ENCODE measurements at regions not wholly inside any gene's neighbourhood (a gene's known extent, or its start where the extent isn't known, plus 50 kb on each side); places are given as distances from the start of the nearest gene placed in this dataset.

DNA sequence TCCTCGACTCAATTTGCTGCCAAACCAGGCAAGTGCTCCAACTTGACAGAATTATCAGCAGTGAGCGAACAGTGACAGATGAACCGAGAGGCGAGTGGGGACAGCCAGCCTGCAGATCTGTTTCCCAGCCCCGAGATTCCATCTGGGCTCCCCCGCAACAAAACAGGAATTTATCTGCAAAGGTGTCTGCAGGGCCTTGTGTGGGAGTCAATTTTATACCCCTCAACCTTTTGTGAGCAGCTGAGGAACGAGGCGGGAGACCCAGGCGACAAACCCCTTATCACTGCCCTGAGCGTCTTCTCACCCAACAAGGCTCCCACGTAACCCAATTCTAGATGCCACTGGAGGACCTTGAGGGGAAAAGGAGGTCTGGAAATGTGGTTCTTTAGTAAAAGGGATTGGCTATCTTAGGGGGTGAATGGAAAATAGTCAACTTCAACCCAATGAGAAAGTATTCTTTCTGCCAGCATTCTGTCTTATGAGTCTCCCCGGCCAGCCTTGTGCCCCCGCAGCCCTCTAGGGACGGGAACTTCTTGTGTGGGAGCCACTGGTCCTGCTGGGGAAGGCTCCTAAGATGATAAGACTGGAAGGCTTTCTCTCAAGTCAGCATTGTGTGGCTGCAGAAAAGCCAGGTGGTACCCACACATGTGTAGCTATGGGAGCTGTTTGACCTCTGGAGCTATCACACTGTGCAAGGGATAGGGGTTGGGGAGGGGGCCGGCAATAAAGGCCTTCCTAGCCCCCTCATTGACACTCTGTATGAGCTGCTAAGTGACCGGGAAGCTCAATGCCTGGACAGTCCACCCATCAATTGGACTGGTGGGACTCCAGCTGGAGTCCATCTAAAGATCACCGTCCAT is 527.9 kb downstream of the SHQ1 start:
- peaks cover 0 to 9% (median 2%) of the 10 kb centered on the region in 4 donors for H3K4me1 ChIP-seq
- TF ChIP-seq EP300 (IDR thresholded peaks at IDR 0.05) (no peak), POLR2A (IDR thresholded peaks at IDR 0.05) (no peak), CTCF (IDR thresholded peaks at IDR 0.05) (no peak)
- H3K27ac ChIP-seq, result no peak overlapping the region
- DNase-seq (ENCODE audit: low spot score in 2 of 2), result no peak
- H3K27me3 ChIP-seq, result no peaks in the 10 kb centered on the region
- H3K4me3 ChIP-seq, result no peak overlapping the region
- no peaks in the 10 kb centered on the region for H3K36me3 ChIP-seq
- peaks cover 0 to under 1% (median 0%) of the 10 kb centered on the region in 4 donors for H3K9me3 ChIP-seq
- WGBS, 2 donors, result 93% methylated on average over 17 of the region's 17 CpGs

GRCh38 chr3:72319194-72320094 is 528.8 kb downstream of the SHQ1 start:
- no peak overlapping the region for H3K27ac ChIP-seq
- H3K4me3 ChIP-seq, result no peak overlapping the region
- no peaks in the 10 kb centered on the region for H3K27me3 ChIP-seq
- H3K9me3 ChIP-seq, result no peaks in the 10 kb centered on the region
- TF ChIP-seq POLR2A (IDR thresholded peaks at IDR 0.05) (no peak), CTCF (IDR thresholded peaks at IDR 0.05) (no peak), EP300 (IDR thresholded peaks at IDR 0.05) (no peak)
- no peak for DNase-seq (ENCODE audit: low spot score in 2 of 2)
- WGBS, 2 donors, result 88 to 91% methylated on average over 6 of the region's 6 CpGs
- no peaks in the 10 kb centered on the region for H3K36me3 ChIP-seq
- peaks cover 0 to 9% (median 2%) of the 10 kb centered on the region in 4 donors for H3K4me1 ChIP-seq

DNA sequence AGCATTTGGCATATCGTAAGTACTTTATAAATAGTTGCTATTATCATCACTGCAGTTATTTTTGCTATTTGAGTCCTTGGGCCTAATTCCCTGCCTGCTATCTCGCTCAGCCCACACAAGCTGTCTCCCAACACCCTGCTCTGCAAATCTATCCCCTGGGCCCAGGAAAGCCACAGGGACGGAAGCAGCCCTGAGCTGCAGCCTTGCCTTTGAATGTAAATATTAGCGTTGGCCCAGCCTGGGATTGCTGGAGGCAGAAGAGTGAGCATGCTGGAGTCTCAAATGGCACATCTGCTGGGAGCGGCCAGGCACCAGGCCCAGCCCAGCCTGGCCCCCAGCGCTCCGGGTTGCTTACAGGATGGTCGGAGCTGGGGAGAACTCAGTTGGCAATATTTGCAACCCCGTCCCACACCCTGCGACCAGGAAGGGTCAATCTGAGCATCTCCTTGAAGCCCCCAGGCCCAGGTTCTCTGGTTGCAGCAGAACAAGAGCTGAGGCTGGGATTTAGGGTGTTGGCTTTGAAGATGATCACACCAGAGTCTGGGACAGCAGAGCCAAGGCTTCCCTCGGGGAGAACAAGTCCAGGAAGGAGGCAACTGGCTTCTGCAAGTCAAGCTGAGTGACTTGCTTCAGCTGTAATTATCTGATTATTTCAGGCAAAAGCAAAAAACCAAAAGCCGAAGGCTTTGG is 529.6 kb downstream of the SHQ1 start:
- TF ChIP-seq EP300 (IDR thresholded peaks at IDR 0.05) (no peak), POLR2A (IDR thresholded peaks at IDR 0.05) (no peak), CTCF (IDR thresholded peaks at IDR 0.05) (no peak)
- Histone ChIP-seq H3K36me3 (no peaks in the 10 kb centered on the region), H3K27ac (no peak overlapping the region), H3K27me3 (no peaks in the 10 kb centered on the region), H3K9me3 (no peaks in the 10 kb centered on the region), H3K4me1 (peaks cover 0 to 9% (median 2%) of the 10 kb centered on the region in 4 donors), H3K4me3 (no peak overlapping the region)
- no peak for DNase-seq (ENCODE audit: low spot score in 2 of 2)
- WGBS, 2 donors, result 71 to 72% methylated on average over 9 to 12 of the region's 12 CpGs

- no peak for DNase-seq (ENCODE audit: low spot score in 2 of 2)
- Histone ChIP-seq H3K4me1 (peaks cover 0 to 9% (median 2%) of the 10 kb centered on the region in 4 donors), H3K4me3 (no peak overlapping the region), H3K9me3 (no peaks in the 10 kb centered on the region), H3K27ac (no peak overlapping the region), H3K36me3 (no peaks in the 10 kb centered on the region), H3K27me3 (no peaks in the 10 kb centered on the region)
- no peak for TF ChIP-seq POLR2A (IDR thresholded peaks at IDR 0.05)
- 74 to 80% methylated on average over 7 of the region's 7 CpGs for WGBS, 2 donors
Measured at GRCh38 chr3:72317491-72317890, 530.8 kb downstream of the SHQ1 start.

GRCh38 chr3:72316501-72317279 is 531.6 kb downstream of the SHQ1 start:
- Histone ChIP-seq H3K9me3 (no peaks in the 10 kb centered on the region), H3K4me3 (no peak overlapping the region), H3K27ac (no peak overlapping the region), H3K27me3 (no peaks in the 10 kb centered on the region), H3K36me3 (no peaks in the 10 kb centered on the region), H3K4me1 (peaks cover 0 to 9% (median 2%) of the 10 kb centered on the region in 4 donors)
- no peak for TF ChIP-seq EP300 (IDR thresholded peaks at IDR 0.05)
- no peak for TF ChIP-seq POLR2A (IDR thresholded peaks at IDR 0.05)
- TF ChIP-seq CTCF (IDR thresholded peaks at IDR 0.05), result no peak
- WGBS, 2 donors, result 89 to 90% methylated on average over 13 of the region's 13 CpGs
- no peak for DNase-seq (ENCODE audit: low spot score in 2 of 2)
